K562 (cell line): ENCODE measurements at regions not wholly inside any gene's neighbourhood (a gene's known extent, or its start where the extent isn't known, plus 50 kb on each side); places are given as distances from the start of the nearest gene placed in this dataset.

ENCODE experiments used
- ADNP ChIP-seq: fragments of 200-800 bp; sonication (Bioruptor generic); IDR thresholded peaks from 2 replicates; pipeline ENCODE4 v1.6.1; 2016; ENCODE audit warnings: missing genetic modification characterization, missing compliant biosample characterization
- ATF1 ChIP-seq, 2 experiments: fragments of 450-650 bp in 1 of 2; IDR thresholded peaks; 2 replicates each; pipeline ENCODE4 v1.6.1; 2016; ENCODE audit warnings: missing compliant biosample characterization in 1 of 2, missing genetic modification characterization in 1 of 2
- BHLHE40 ChIP-seq: IDR thresholded peaks from 2 replicates; pipeline ENCODE4 v1.6.1; 2011; ENCODE audit warnings: low read length, improper control_type of control experiment
- EHMT2 ChIP-seq: fragments of 450-650 bp; IDR thresholded peaks from 2 replicates; pipeline ENCODE4 v1.6.1; 2018; ENCODE audit warnings: antibody characterized with exemption
- GATA2 ChIP-seq: sonication (generic); formaldehyde crosslinking; IDR thresholded peaks from 2 replicates; pipeline ENCODE4 v1.4.0; 2020; ENCODE audit warnings: mild to moderate bottlenecking, missing genetic modification reagents
- JUN ChIP-seq, 2 experiments: sonication (generic) in 1 of 2; formaldehyde crosslinking in 1 of 2; IDR thresholded peaks; 2 replicates each; pipeline versions ENCODE4 v1.6.1 to v1.8.0; 2012 to 2022; ENCODE audit warnings: borderline replicate concordance in 2 of 2, mild to moderate bottlenecking in 2 of 2, improper control_type of control experiment in 1 of 2, low read depth in 1 of 2, low read length in 1 of 2, missing genetic modification reagents in 1 of 2
- MBD2 ChIP-seq: sonication (generic); IDR thresholded peaks from 2 replicates; pipeline ENCODE4 v1.6.1; 2016; ENCODE audit warnings: low read depth, borderline replicate concordance
- POLR2B ChIP-seq: fragments of 450-650 bp; IDR thresholded peaks from 2 replicates; pipeline ENCODE4 v1.6.1; 2018; ENCODE audit warnings: low read depth; ENCODE audit not compliant: partially characterized antibody
- PPARD ChIP-seq: fragments of 250-450 bp; sonication (Bioruptor Pico); IDR thresholded peaks from 2 replicates; pipeline ENCODE4 v1.8.0; 2022; ENCODE audit warnings: inconsistent platforms, mild to moderate bottlenecking, moderate library complexity
- PTRF ChIP-seq: fragments of 450-650 bp; IDR thresholded peaks from 2 replicates; pipeline ENCODE4 v1.6.1; 2016; ENCODE audit warnings: mild to moderate bottlenecking, missing genetic modification characterization, missing compliant biosample characterization
- RBM25 ChIP-seq: fragments of 200-400 bp; formaldehyde crosslinking; IDR thresholded peaks from 2 replicates; pipeline ENCODE4 v1.6.1; 2018; ENCODE audit warnings: low read length, low read depth, moderate library complexity; ENCODE audit not compliant: severe bottlenecking
- RHOXF2B ChIP-seq: fragments of 250-450 bp; sonication (Bioruptor Pico); conservative IDR thresholded peaks from 2 replicates; pipeline ENCODE4 v1.5.1; 2021
- RNF219 ChIP-seq: fragments of 250-450 bp; sonication (Bioruptor Pico); IDR thresholded peaks from 2 replicates; pipeline ENCODE4 v1.5.0; 2022; ENCODE audit warnings: mild to moderate bottlenecking
- SMAD1 ChIP-seq: fragments of 150-350 bp; IDR thresholded peaks from 2 replicates; pipeline ENCODE4 v1.6.1; 2014; ENCODE audit warnings: low read length, low read depth; ENCODE audit not compliant: partially characterized antibody
- SMARCE1 ChIP-seq: fragments of 450-650 bp; IDR thresholded peaks from 2 replicates; pipeline ENCODE4 v1.7.1; 2016; ENCODE audit warnings: mild to moderate bottlenecking
- SREBF2 ChIP-seq: sonication (generic); formaldehyde crosslinking; IDR thresholded peaks from 2 replicates; pipeline ENCODE4 v1.4.0; 2020; ENCODE audit warnings: mild to moderate bottlenecking, missing genetic modification reagents
- TCF3 ChIP-seq: sonication (generic); formaldehyde crosslinking; IDR thresholded peaks from 2 replicates; pipeline ENCODE4 v1.4.0; 2020; ENCODE audit warnings: mild to moderate bottlenecking, missing genetic modification reagents
- TEAD4 ChIP-seq, 2 experiments: sonication (generic) in 1 of 2; formaldehyde crosslinking in 1 of 2; IDR thresholded peaks; 2 replicates each; pipeline versions ENCODE4 v1.6.1 to v1.8.0; 2012 to 2022; ENCODE audit warnings: borderline replicate concordance in 1 of 2, inconsistent platforms in 1 of 2, low read length in 1 of 2, mild to moderate bottlenecking in 1 of 2, missing genetic modification reagents in 1 of 2
- ZNF3 ChIP-seq: fragments of 250-450 bp; sonication (Bioruptor Pico); IDR thresholded peaks from 2 replicates; pipeline ENCODE4 v1.5.0; 2021; ENCODE audit warnings: mild to moderate bottlenecking, moderate library complexity
- ZNF512 ChIP-seq: IDR thresholded peaks from 2 replicates; pipeline ENCODE4 v1.6.1; 2016; ENCODE audit warnings: missing genetic modification characterization, missing compliant biosample characterization
- ZNF778 ChIP-seq: fragments of 450-650 bp; formaldehyde crosslinking; IDR thresholded peaks from 2 replicates; pipeline ENCODE4 v1.4.0; 2020; ENCODE audit warnings: mild to moderate bottlenecking, moderate library complexity
- TF ChIP-seq, protein P1 (sequence below): fragments of 450-650 bp; IDR thresholded peaks from 2 replicates; pipeline ENCODE4 v1.6.1; 2016

DNA sequence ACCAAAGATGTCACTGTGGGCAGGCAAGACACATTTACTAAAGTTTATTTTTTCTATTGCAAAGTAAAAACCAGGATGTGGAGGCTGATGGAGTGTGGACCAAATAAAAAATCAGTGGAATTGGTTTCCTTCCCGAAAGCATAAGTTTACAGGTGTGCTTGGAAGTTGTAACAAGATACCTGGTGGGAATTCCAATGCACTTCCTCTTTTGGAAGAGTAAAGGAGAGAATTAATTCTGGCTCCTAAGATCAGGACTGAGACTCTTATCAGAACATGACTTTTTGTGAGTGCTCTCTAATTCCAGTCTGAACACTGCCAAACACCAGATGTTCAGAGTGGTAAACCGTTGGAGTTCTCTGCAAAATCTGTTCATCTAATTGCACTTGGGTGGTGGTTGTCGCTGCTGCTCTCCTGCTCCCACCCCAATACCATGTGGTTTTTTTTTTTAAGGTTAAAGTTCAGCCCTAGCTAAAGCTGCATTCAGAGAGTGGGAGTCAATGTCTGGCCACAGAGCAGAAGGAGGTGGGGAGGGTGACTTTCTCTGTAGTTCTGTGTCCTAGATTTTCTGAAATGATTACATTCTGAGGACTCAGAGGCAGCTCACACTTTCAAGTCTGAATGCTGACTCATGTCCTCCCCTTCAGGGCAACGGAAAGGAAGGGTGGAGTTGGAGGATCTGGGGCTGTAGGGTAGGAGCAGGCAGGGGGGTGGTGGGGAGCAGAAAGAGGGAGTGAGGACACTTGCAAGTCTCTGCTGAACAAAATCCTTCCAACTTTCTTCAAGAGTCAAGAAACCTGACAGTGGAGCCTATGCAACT lies 275.8 kb upstream of the PRDM1 start (continued):
- no peak for TF ChIP-seq ZNF512
- TF ChIP-seq GATA2 (CRISPR knock-in tag): peak; percentile 90
- TF ChIP-seq EHMT2: peak; percentile 74
- peak; percentile 61 for TF ChIP-seq BHLHE40
- peak; percentile 51 for TF ChIP-seq SMAD1
- TF ChIP-seq JUN (IDR thresholded peaks at IDR 0.05; ENCODE audit: borderline replicate concordance, low read depth, low read length): peak; percentile 73
- TF ChIP-seq JUN (CRISPR knock-in tag; IDR thresholded peaks at IDR 0.05; ENCODE audit: borderline replicate concordance): no peak
- TF ChIP-seq SREBF2 (CRISPR knock-in tag): no peak
- no peak for TF ChIP-seq PTRF
- TF ChIP-seq, protein P1, sequence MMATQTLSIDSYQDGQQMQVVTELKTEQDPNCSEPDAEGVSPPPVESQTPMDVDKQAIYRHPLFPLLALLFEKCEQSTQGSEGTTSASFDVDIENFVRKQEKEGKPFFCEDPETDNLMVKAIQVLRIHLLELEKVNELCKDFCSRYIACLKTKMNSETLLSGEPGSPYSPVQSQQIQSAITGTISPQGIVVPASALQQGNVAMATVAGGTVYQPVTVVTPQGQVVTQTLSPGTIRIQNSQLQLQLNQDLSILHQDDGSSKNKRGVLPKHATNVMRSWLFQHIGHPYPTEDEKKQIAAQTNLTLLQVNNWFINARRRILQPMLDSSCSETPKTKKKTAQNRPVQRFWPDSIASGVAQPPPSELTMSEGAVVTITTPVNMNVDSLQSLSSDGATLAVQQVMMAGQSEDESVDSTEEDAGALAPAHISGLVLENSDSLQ: peak; percentile 35; the same call in 1 of the 2 replicates
- peak; percentile 84 for TF ChIP-seq TEAD4 (IDR thresholded peaks at IDR 0.05; ENCODE audit: low read length)
- TF ChIP-seq TEAD4 (CRISPR knock-in tag; IDR thresholded peaks at IDR 0.05; ENCODE audit: borderline replicate concordance): no peak
- TF ChIP-seq MBD2: peak; percentile 29; the same call in 1 of the 2 replicates
- TF ChIP-seq POLR2B: peak; percentile 45
- TF ChIP-seq ATF1 (CRISPR knock-in tag; IDR thresholded peaks at IDR 0.05): no peak
- TF ChIP-seq ATF1 (tag; IDR thresholded peaks at IDR 0.05): peak; percentile 32; the same call in 1 of the 2 replicates
- TF ChIP-seq PPARD (CRISPR knock-in tag): no peak
- no peak for TF ChIP-seq RHOXF2B (CRISPR knock-in tag)
- TF ChIP-seq RNF219 (CRISPR knock-in tag): no peak
- no peak for TF ChIP-seq ZNF778 (CRISPR knock-in tag)
- peak; percentile 56 for TF ChIP-seq TCF3 (CRISPR knock-in tag)
- no peak for TF ChIP-seq ZNF3
- TF ChIP-seq SMARCE1: peak; percentile 92
- TF ChIP-seq RBM25: no peak
- TF ChIP-seq ADNP (tag): 0 out of 2 replicates have a peak, but pooled peaks have one; percentile 32
